ENCODE measurements at regions not wholly inside any gene's neighbourhood (a gene's known extent, or its start where the extent isn't known, plus 50 kb on each side); places are given as distances from the start of the nearest gene placed in this dataset.

DNA sequence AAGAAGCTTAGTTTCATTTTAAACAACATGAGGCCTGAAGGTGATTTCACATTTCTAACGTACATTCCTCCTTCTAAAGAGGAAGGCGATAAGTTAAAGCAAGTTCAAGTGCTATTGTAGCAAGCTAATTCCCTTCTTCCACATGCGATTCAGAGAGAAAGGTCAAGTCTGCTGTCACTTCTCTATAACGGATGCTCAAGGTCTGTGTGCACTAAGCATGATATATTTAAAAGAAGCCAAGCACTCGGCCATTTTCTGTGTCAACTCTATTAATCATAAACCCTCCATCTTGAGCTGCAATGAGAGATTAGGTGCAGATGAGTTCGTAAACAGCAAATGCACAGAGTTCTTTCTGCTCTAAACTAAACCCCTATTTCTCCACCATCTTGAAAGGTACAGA lies 568.8 kb upstream of the ZFHX3 start:
- Histone ChIP-seq H3K9me3 (no peaks in the 10 kb centered on the region), H3K4me3 (no peak overlapping the region), H3K27me3 (replicated peaks in 1 of 7) (peaks cover 0 to 14% (median 0%) of the 10 kb centered on the region in 7 donors), H3K36me3 (no peaks in the 10 kb centered on the region), H3K4me1 (no peaks in the 10 kb centered on the region), H3K27ac (no peak overlapping the region)
- intact Hi-C loops (cut with DNase I; ENCODE audit: low total_unique reads) = no loop called here
- no peak for DNase-seq
- WGBS, 5 donors = 63 to 73% (median 69%) methylated on average over 6 of the region's 6 CpGs
- TF ChIP-seq, protein P1, sequence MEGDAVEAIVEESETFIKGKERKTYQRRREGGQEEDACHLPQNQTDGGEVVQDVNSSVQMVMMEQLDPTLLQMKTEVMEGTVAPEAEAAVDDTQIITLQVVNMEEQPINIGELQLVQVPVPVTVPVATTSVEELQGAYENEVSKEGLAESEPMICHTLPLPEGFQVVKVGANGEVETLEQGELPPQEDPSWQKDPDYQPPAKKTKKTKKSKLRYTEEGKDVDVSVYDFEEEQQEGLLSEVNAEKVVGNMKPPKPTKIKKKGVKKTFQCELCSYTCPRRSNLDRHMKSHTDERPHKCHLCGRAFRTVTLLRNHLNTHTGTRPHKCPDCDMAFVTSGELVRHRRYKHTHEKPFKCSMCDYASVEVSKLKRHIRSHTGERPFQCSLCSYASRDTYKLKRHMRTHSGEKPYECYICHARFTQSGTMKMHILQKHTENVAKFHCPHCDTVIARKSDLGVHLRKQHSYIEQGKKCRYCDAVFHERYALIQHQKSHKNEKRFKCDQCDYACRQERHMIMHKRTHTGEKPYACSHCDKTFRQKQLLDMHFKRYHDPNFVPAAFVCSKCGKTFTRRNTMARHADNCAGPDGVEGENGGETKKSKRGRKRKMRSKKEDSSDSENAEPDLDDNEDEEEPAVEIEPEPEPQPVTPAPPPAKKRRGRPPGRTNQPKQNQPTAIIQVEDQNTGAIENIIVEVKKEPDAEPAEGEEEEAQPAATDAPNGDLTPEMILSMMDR (IDR thresholded peaks at IDR 0.05 in 8 of 11, conservative IDR thresholded peaks at IDR 0.05 in 3 of 11) = no peak

DNA sequence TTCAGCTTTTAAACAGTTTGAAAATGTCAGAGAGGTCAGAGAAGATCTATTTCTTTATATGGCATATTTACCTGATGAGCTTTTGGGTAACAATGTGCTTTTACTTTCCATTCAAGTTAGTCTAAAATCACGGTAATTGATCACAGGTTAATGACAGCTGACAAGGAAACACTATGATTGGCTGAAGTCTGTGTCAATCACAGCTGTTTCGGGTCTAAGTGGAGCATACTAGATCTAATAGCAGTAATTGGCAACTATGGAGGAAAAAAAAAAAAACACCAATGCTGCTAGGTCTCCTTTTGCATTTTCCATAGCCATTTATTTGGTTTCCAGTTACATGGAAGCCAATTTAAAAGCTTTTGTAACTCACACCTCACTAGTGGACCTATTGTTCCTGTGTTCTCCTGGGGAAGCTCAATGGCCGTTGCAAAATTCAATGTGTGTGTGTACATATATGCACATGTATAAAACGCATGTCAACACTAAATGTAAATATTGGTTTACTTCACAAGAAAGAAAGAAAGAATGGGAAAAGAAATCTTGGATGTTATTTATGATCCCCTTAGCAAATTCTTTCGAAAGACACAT lies 568.3 kb upstream of the ZFHX3 start:
- Histone ChIP-seq H3K4me3 (no peak overlapping the region), H3K36me3 (no peaks in the 10 kb centered on the region), H3K9me3 (no peaks in the 10 kb centered on the region), H3K27me3 (replicated peaks in 1 of 7) (peaks cover 0 to 16% (median 0%) of the 10 kb centered on the region in 7 donors), H3K27ac (no peak overlapping the region), H3K4me1 (no peaks in the 10 kb centered on the region)
- WGBS, 5 donors = 80 to 93% (median 86%) methylated on average over 5 of the region's 5 CpGs
- TF ChIP-seq POLR2A (IDR thresholded peaks at IDR 0.05) (no peak), POLR2AphosphoS5 (IDR thresholded peaks at IDR 0.05) (no peak)
- TF ChIP-seq, protein P1 (IDR thresholded peaks at IDR 0.05 in 8 of 11, conservative IDR thresholded peaks at IDR 0.05 in 3 of 11) = no peak
- intact Hi-C loops (cut with DNase I; ENCODE audit: low total_unique reads) = no loop called here
- no peak for DNase-seq

DNA sequence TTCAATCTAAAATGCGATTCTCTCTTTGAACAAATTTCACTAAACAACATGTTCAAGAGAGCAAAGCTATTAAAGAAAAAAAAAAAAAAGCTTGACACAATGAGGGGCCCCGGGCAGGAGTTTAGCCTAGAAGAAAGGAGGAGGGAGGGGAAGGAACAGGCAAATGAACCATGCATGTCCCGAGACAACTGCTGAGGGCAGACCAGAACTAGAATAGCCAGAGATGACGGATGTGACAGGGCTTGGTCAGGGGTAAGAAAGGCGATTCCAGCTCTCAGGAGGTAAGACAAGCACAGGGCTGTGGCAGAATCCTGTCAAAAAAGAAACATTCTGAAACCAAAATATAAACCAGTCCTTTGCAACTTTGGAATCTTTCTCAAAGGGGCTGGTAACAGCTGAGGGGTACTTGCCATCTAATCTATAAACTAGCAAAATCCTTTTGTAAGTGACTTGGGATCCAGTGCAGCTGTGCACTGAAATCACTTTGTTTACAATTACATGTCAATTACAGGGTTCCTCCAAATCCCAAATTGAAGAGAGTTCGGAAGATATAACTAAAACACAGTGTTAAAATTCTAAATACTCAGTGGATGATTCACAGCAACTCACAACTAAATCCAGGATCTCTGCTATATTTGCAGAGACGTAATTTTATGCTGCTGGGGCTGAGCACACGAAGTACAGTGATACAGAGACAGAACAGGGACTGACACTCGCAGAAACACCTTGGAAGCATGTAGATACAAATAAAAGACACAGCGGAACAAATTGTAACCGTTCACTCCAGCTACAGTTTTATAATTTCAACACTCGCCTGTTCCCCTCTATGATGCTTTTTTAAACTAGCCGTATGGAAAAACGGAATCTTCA lies 567.4 kb upstream of the ZFHX3 start:
- Histone ChIP-seq H3K9me3 (no peaks in the 10 kb centered on the region), H3K36me3 (no peaks in the 10 kb centered on the region), H3K4me3 (no peak overlapping the region), H3K27me3 (replicated peaks in 1 of 7) (peaks cover 0 to 26% (median 0%) of the 10 kb centered on the region in 7 donors), H3K4me1 (no peaks in the 10 kb centered on the region), H3K27ac (no peak overlapping the region)
- TF ChIP-seq POLR2AphosphoS5 (IDR thresholded peaks at IDR 0.05) (no peak), POLR2A (IDR thresholded peaks at IDR 0.05) (no peak)
- TF ChIP-seq, protein P1 (IDR thresholded peaks at IDR 0.05 in 8 of 11, conservative IDR thresholded peaks at IDR 0.05 in 3 of 11) = no peak
- intact Hi-C loops (cut with DNase I; ENCODE audit: low total_unique reads) = no loop called here
- DNase-seq = no peak
- WGBS, 5 donors = 67 to 75% (median 72%) methylated on average over 14 of the region's 14 CpGs

DNA sequence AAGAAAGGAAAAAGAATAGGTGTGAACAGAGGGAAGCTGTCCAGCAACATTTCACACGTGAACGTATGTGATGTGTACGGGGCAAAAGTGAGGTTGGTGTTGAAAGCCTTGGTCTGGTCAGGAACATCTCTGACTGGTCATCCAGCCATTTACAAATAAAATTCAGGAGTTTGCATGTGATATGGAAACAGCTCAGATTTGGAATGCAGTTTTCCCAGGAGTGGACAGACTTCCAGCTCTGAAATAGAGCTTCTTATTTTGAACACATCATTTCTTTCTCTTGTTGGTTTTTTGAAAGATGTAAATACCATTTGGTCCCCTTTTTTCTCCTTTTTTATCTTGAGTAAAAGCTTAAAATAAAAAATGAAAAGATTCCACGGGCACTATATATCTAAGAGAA lies 566.2 kb upstream of the ZFHX3 start:
- TF ChIP-seq POLR2A (IDR thresholded peaks at IDR 0.05) (no peak), POLR2AphosphoS5 (IDR thresholded peaks at IDR 0.05) (no peak)
- TF ChIP-seq, protein P1 (IDR thresholded peaks at IDR 0.05 in 8 of 11, conservative IDR thresholded peaks at IDR 0.05 in 3 of 11) = no peak
- 75 to 88% (median 85%) methylated on average over 4 of the region's 4 CpGs for WGBS, 5 donors
- Histone ChIP-seq H3K9me3 (no peaks in the 10 kb centered on the region), H3K4me3 (no peak overlapping the region), H3K27me3 (replicated peaks in 1 of 7) (peaks cover 0 to 37% (median 0%) of the 10 kb centered on the region in 7 donors), H3K27ac (no peak overlapping the region), H3K36me3 (no peaks in the 10 kb centered on the region), H3K4me1 (no peaks in the 10 kb centered on the region)
- intact Hi-C loops (cut with DNase I; ENCODE audit: low total_unique reads) = no loop called here
- no peak for DNase-seq

All from spleen (tissue), 11 donors.